ENCODE measurements at regions not wholly inside any gene's neighbourhood (a gene's known extent, or its start where the extent isn't known, plus 50 kb on each side); places are given as distances from the start of the nearest gene placed in this dataset.

DNA sequence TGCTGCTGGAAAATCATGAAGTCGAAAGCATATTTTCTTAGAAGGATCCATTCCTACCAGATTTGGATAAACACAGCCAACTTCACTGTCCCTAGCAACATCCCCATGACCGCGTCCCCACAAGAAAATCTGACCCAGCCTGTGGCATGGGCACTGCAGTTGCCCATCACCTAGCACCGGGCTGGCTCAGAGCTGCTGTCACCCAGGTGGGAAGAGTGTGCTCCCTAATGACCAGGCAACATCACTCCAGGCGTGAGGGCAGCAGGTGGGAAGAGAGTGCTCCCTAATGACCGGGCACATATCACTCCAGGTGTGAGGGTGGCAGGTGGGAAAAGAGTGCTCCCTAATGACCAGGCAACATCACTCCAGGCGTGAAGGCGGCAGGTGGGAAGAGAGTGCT is 238.0 kb downstream of the TBXT start:
- no peaks in the 10 kb centered on the region for H3K36me3 ChIP-seq
- DNase-seq = no peak
- H3K27ac ChIP-seq = no peak overlapping the region
- no peak overlapping the region for H3K4me3 ChIP-seq
- no peaks in the 10 kb centered on the region for H3K9me3 ChIP-seq
- no peaks in the 10 kb centered on the region for H3K4me1 ChIP-seq
- TF ChIP-seq, protein P1, sequence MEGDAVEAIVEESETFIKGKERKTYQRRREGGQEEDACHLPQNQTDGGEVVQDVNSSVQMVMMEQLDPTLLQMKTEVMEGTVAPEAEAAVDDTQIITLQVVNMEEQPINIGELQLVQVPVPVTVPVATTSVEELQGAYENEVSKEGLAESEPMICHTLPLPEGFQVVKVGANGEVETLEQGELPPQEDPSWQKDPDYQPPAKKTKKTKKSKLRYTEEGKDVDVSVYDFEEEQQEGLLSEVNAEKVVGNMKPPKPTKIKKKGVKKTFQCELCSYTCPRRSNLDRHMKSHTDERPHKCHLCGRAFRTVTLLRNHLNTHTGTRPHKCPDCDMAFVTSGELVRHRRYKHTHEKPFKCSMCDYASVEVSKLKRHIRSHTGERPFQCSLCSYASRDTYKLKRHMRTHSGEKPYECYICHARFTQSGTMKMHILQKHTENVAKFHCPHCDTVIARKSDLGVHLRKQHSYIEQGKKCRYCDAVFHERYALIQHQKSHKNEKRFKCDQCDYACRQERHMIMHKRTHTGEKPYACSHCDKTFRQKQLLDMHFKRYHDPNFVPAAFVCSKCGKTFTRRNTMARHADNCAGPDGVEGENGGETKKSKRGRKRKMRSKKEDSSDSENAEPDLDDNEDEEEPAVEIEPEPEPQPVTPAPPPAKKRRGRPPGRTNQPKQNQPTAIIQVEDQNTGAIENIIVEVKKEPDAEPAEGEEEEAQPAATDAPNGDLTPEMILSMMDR (IDR thresholded peaks at IDR 0.05) = no peak
- no peaks in the 10 kb centered on the region for H3K27me3 ChIP-seq

DNA sequence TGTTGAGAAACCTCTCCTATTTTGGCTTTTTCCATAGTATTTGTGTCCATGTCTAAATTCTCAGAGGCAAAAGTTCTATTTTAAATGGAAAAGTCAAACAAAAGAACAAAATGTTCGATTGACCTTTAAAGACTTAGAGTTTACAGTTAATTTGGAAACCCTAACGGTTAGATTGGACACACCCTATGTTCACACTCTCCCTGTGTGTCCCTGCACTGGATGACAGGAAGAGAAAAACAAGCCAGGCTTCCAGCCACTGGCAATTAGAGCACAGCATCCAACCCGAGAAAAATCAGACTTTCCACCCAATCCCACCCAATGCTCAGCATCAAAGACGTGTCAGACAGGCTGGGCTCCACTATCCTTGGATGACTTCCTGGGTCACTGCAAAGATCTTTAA is 241.3 kb downstream of the TBXT start:
- no peaks in the 10 kb centered on the region for H3K27me3 ChIP-seq
- no peaks in the 10 kb centered on the region for H3K9me3 ChIP-seq
- DNase-seq = no peak

DNA sequence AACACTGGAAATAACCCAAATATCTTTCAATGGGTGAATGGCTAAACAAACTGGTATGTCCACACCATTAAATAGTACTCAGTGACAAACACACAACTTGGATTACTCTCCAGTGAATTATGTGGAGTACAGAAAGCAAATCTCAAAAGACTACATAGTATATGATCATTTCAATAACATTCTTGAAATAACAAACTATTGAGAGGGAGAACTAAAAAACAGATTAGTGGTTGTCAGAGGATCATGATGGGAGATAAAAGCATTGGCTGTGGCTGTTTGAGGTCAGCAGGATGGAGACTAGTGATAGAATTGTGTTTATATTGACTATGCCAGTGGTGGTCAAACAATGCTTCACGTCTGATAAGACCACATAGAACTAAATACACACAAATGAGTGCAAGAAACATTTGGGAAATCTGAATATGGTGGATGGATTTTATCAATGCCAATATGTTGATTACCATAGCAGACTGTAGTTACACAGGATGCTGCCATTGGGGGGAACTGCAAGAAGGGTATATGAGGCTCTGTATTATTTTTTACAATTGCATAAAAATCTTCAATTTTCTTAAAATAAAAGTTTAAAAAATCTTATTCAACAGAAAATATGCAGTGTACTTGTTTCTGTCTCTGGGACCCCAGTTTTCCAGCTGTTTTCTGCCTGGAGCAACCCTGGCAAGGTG is 242.0 kb downstream of the TBXT start:
- no peak for DNase-seq
- Histone ChIP-seq H3K27me3 (no peaks in the 10 kb centered on the region), H3K36me3 (no peaks in the 10 kb centered on the region)

More for the DNA sequence above, 241.3 kb downstream of the TBXT start:
- Histone ChIP-seq H3K4me3 (no peak overlapping the region), H3K36me3 (no peaks in the 10 kb centered on the region), H3K4me1 (no peaks in the 10 kb centered on the region), H3K27ac (no peak overlapping the region)
- TF ChIP-seq, protein P1 (IDR thresholded peaks at IDR 0.05) = no peak
- TF ChIP-seq POLR2A (IDR thresholded peaks at IDR 0.05) = no peak

DNA sequence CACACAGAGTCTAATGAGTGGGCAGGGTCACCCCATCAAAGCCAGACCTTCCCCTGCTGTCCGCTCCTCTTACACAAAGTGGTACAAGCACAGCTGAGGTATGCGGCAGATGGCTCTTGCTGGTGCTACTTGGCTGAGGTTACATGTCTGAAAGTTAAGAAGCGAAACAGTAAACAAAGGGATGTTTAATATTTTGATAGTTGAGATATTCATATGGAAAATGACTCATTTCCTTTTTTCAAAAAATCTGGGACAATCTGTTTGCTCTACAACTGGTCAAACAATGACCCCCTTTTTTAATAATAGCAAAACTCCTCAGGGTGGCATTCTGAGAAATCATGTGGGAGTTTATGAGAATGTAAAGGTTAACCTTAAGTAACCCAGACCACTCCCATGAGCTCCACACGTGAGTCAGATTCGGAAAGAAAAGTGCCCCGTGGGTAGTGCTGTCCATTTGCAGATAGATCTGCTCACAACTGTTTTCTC is 245.3 kb downstream of the TBXT start:
- Histone ChIP-seq H3K36me3 (no peaks in the 10 kb centered on the region), H3K27ac (no peak overlapping the region), H3K4me3 (no peak overlapping the region), H3K27me3 (no peaks in the 10 kb centered on the region), H3K4me1 (no peaks in the 10 kb centered on the region), H3K9me3 (no peaks in the 10 kb centered on the region)
- TF ChIP-seq, protein P1 (IDR thresholded peaks at IDR 0.05) = no peak
- TF ChIP-seq POLR2A (IDR thresholded peaks at IDR 0.05) = no peak
- DNase-seq = no peak

More for the DNA sequence above, 242.0 kb downstream of the TBXT start:
- H3K4me1 ChIP-seq = no peaks in the 10 kb centered on the region
- H3K9me3 ChIP-seq = no peaks in the 10 kb centered on the region
- no peak overlapping the region for H3K4me3 ChIP-seq
- TF ChIP-seq, protein P1 (IDR thresholded peaks at IDR 0.05) = no peak
- no peak overlapping the region for H3K27ac ChIP-seq

DNA sequence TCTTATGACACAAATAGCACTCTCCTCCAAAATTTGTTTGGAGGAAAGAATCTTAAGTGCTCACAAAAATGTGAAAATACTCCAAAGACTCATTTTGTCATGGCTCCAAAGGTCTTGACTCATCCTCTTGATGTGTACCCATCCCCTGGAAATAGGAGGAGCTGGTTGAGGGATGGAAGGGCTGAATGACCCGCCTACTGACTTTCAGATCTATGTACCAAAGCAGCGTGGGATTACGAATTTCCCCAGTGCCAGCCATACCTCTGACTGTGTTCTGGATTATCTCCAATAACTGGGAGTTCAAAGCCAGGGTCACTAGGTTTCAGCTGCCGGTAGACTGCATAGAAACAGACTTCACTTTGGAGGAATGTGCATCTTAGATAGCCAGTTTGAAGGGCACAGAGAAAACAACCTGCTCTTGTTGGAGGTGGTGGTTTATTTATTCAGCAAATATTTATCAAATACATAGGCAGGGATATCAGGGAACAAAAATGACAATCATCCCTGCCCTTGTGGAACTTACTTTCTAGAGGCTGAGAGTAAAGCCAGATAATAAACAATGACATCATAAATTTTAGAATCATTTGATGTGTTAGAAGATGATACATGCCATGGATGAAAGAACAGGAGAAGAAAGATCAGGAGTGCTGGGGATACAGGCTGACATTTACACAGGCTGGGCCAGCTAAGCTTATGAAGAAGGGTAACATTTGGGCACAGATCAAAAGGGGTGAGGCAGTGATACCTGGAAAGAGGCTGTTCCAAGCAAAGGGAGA is 246.6 kb downstream of the TBXT start:
- no peak for DNase-seq
- no peak overlapping the region for H3K27ac ChIP-seq
- no peaks in the 10 kb centered on the region for H3K9me3 ChIP-seq
- no peaks in the 10 kb centered on the region for H3K36me3 ChIP-seq
- H3K27me3 ChIP-seq = no peaks in the 10 kb centered on the region
- H3K4me3 ChIP-seq = no peak overlapping the region
- no peaks in the 10 kb centered on the region for H3K4me1 ChIP-seq
- no peak for TF ChIP-seq POLR2A (IDR thresholded peaks at IDR 0.05)
- TF ChIP-seq, protein P1 (IDR thresholded peaks at IDR 0.05) = no peak
